ENCODE measurements at regions not wholly inside any gene's neighbourhood (a gene's known extent, or its start where the extent isn't known, plus 50 kb on each side); places are given as distances from the start of the nearest gene placed in this dataset.

- in situ Hi-C loops (cut with MboI) (no loop called here), intact Hi-C loops (cut with micrococcal nuclease) (no loop called here)
- CTCF ChIA-PET (ENCODE audit: low intra/inter-chr PET ratio) = no interaction called here
- no peak overlapping the region for H3K4me3 ChIP-seq
- H3K4me2 ChIP-seq (ENCODE audit: insufficient read depth, low read length) = no peak overlapping the region
- H3K4me1 ChIP-seq (replicated peaks in 1 of 2; ENCODE audit: control insufficient read depth in 2 of 2, insufficient read depth in 2 of 2, low read length in 2 of 2) = no peaks in the 10 kb centered on the region
- H2AFZ ChIP-seq (ENCODE audit: low read depth, low read length) = peak overlapping the region; percentile 20
- H3K79me2 ChIP-seq (ENCODE audit: control insufficient read depth, insufficient read depth, low read length) = no peaks in the 10 kb centered on the region
- H3K27me3 ChIP-seq (ENCODE audit: control insufficient read depth in 2 of 2, insufficient read depth in 2 of 2, low read length in 2 of 2) = no peaks in the 10 kb centered on the region
- TF ChIP-seq CBFA2T2 (conservative IDR thresholded peaks at IDR 0.05) = no peak
- TF ChIP-seq BRCA1 (IDR thresholded peaks at IDR 0.05) = no peak
- TF ChIP-seq BRCA1 (CRISPR knock-in tag; IDR thresholded peaks at IDR 0.05) = no peak
- TF ChIP-seq NBN (IDR thresholded peaks at IDR 0.05; ENCODE audit: low read depth) = no peak
- TF ChIP-seq KHSRP (IDR thresholded peaks at IDR 0.05) = no peak
- TF ChIP-seq ZFP30 (CRISPR knock-in tag; IDR thresholded peaks at IDR 0.05; ENCODE audit: borderline replicate concordance) = no peak
- no peak for TF ChIP-seq NCOR1 (IDR thresholded peaks at IDR 0.05)
- 90% methylated on average over 2 of the region's 2 CpGs for WGBS (ENCODE audit: insufficient coverage, low coverage, missing lambda C conversion rate)
- no peaks in the 10 kb centered on the region for H4K20me1 ChIP-seq (replicated peaks; ENCODE audit: control insufficient read depth, insufficient read depth, low read length)
- no peaks in the 10 kb centered on the region for H3K36me3 ChIP-seq (ENCODE audit: control insufficient read depth, insufficient read depth, low read length)
- BruUV-seq (replicated peaks) = no TSS peak
- no peak overlapping the region for H3K27ac ChIP-seq (ENCODE audit: extremely low read depth, low read depth, low read length)
- ATAC-seq (no peak), FAIRE-seq (no peak), DNase-seq (ENCODE audit: extremely low read depth in 1 of 4, low spot score in 3 of 4) (no peak)
- H3K9me1 ChIP-seq (ENCODE audit: control insufficient read depth, insufficient read depth, low read length) = no peaks in the 10 kb centered on the region
- no peaks in the 10 kb centered on the region for H3K9me3 ChIP-seq (replicated peaks; ENCODE audit: control insufficient read depth, insufficient read depth, low read depth, low read length)
- POLR2A ChIA-PET = no interaction called here
- H3K9ac ChIP-seq (ENCODE audit: insufficient read depth in 1 of 2, low read depth in 2 of 2, low read length in 2 of 2) = no peak overlapping the region
Observed at GRCh38 chr11:97883086-97883485, 1137.7 kb upstream of the CNTN5 start.

- no peak overlapping the region for H2AFZ ChIP-seq (ENCODE audit: low read depth, low read length)
- H3K9me3 ChIP-seq (replicated peaks; ENCODE audit: control insufficient read depth, insufficient read depth, low read depth, low read length) = no peaks in the 10 kb centered on the region
- ChIA-PET CTCF (ENCODE audit: low intra/inter-chr PET ratio) (no interaction called here), POLR2A (no interaction called here)
- H3K9ac ChIP-seq (ENCODE audit: insufficient read depth in 1 of 2, low read depth in 2 of 2, low read length in 2 of 2) = no peak overlapping the region
- intact Hi-C loops (cut with micrococcal nuclease) (no loop called here), in situ Hi-C loops (cut with MboI) (no loop called here)
- no peak overlapping the region for H3K4me2 ChIP-seq (ENCODE audit: insufficient read depth, low read length)
- H3K4me3 ChIP-seq = no peak overlapping the region
- H3K9me1 ChIP-seq (ENCODE audit: control insufficient read depth, insufficient read depth, low read length) = no peaks in the 10 kb centered on the region
- no peaks in the 10 kb centered on the region for H3K27me3 ChIP-seq (ENCODE audit: control insufficient read depth in 2 of 2, insufficient read depth in 2 of 2, low read length in 2 of 2)
- peaks cover 0 to 4% of the 10 kb centered on the region in 2 experiments; a peak in 1 of 5 replicates for H3K4me1 ChIP-seq (replicated peaks in 1 of 2; ENCODE audit: control insufficient read depth in 2 of 2, insufficient read depth in 2 of 2, low read length in 2 of 2)
- TF ChIP-seq ARID1B (IDR thresholded peaks at IDR 0.05) (0 out of 2 replicates have a peak, but pooled peaks have one; percentile 7), RBFOX2 (IDR thresholded peaks at IDR 0.05; ENCODE audit: low read depth, low read length) (no peak), IFI16 (CRISPR knock-in tag; IDR thresholded peaks at IDR 0.05) (no peak), PRDM10 (IDR thresholded peaks at IDR 0.05; ENCODE audit: partially characterized antibody) (peak; percentile 93), RCOR1 (IDR thresholded peaks at IDR 0.05; ENCODE audit: borderline replicate concordance in 1 of 2, low read depth in 2 of 2, low read length in 2 of 2) (0 out of 4 replicates have a peak, but pooled peaks of 1 of the 2 experiments have one; percentile 4)
- no peaks in the 10 kb centered on the region for H4K20me1 ChIP-seq (replicated peaks; ENCODE audit: control insufficient read depth, insufficient read depth, low read length)
- BruUV-seq (replicated peaks) = no TSS peak
- 64% methylated on average over 2 of the region's 2 CpGs for WGBS (ENCODE audit: insufficient coverage, low coverage, missing lambda C conversion rate)
- H3K27ac ChIP-seq (ENCODE audit: extremely low read depth, low read depth, low read length) = no peak overlapping the region
- no peaks in the 10 kb centered on the region for H3K36me3 ChIP-seq (ENCODE audit: control insufficient read depth, insufficient read depth, low read length)
- ATAC-seq (no peak), FAIRE-seq (no peak), DNase-seq (ENCODE audit: extremely low read depth in 1 of 4, low spot score in 3 of 4) (no peak)
- no peaks in the 10 kb centered on the region for H3K79me2 ChIP-seq (ENCODE audit: control insufficient read depth, insufficient read depth, low read length)
Observed at GRCh38 chr11:97888641-97889040, 1132.1 kb upstream of the CNTN5 start.

Measured in K562 (cell line).